ENCODE measurements at regions not wholly inside any gene's neighbourhood (a gene's known extent, or its start where the extent isn't known, plus 50 kb on each side); places are given as distances from the start of the nearest gene placed in this dataset.

- Histone ChIP-seq H3K36me3 (ENCODE audit: control insufficient read depth in 2 of 2, insufficient read depth in 1 of 2, low read length in 2 of 2) (no peaks in the 10 kb centered on the region), H3K9me3 (ENCODE audit: control insufficient read depth, insufficient read depth, low read depth, low read length) (no peaks in the 10 kb centered on the region), H3K27ac (ENCODE audit: extremely low read depth, low read depth, low read length) (no peak overlapping the region), H3K4me3 (ENCODE audit: low read depth, low read length) (no peak overlapping the region), H3K4me1 (ENCODE audit: control insufficient read depth, insufficient read depth, low read length) (no peaks in the 10 kb centered on the region)
- ChIA-PET POLR2A (no interaction called here), CTCF (no interaction called here)
- TF ChIP-seq ZBTB49 (tag by site-specific recombination; IDR thresholded peaks at IDR 0.05; ENCODE audit: low read depth) (no peak), PBX3 (CRISPR knock-in tag; IDR thresholded peaks at IDR 0.05) (no peak), ZNF366 (tag by site-specific recombination; conservative IDR thresholded peaks at IDR 0.05) (no peak), ZNF112 (tag by site-specific recombination; IDR thresholded peaks at IDR 0.05) (no peak), ZNF350 (tag by site-specific recombination; IDR thresholded peaks at IDR 0.05) (no peak), HOXD13 (CRISPR knock-in tag; IDR thresholded peaks at IDR 0.05; ENCODE audit: borderline replicate concordance) (no peak), ZNF404 (tag by site-specific recombination; IDR thresholded peaks at IDR 0.05) (no peak), ZNF19 (tag by site-specific recombination; IDR thresholded peaks at IDR 0.05; ENCODE audit: low read depth) (no peak), MZF1 (tag by site-specific recombination; IDR thresholded peaks at IDR 0.05; ENCODE audit: borderline replicate concordance) (no peak), WT1 (tag by site-specific recombination; IDR thresholded peaks at IDR 0.05) (no peak), ZNF37A (tag by site-specific recombination; IDR thresholded peaks at IDR 0.05) (no peak), PATZ1 (tag by site-specific recombination; IDR thresholded peaks at IDR 0.05) (no peak), ZFP37 (tag by site-specific recombination; IDR thresholded peaks at IDR 0.05) (no peak), ZNF423 (tag by site-specific recombination; IDR thresholded peaks at IDR 0.05) (no peak), ZBTB8A (tag by site-specific recombination; IDR thresholded peaks at IDR 0.05) (no peak)
- TF ChIP-seq, protein P1, sequence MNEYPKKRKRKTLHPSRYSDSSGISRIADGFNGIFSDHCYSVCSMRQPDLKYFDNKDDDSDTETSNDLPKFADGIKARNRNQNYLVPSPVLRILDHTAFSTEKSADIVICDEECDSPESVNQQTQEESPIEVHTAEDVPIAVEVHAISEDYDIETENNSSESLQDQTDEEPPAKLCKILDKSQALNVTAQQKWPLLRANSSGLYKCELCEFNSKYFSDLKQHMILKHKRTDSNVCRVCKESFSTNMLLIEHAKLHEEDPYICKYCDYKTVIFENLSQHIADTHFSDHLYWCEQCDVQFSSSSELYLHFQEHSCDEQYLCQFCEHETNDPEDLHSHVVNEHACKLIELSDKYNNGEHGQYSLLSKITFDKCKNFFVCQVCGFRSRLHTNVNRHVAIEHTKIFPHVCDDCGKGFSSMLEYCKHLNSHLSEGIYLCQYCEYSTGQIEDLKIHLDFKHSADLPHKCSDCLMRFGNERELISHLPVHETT (tag by site-specific recombination; IDR thresholded peaks at IDR 0.05), result no peak
These were observed 631.7 kb downstream of the TFAP2B start for GRCh38 chr6:51450248-51450957.

GRCh38 chr6:51450958-51451357, 632.3 kb downstream of the TFAP2B start:
- ChIA-PET CTCF (no interaction called here), POLR2A (no interaction called here)
- Histone ChIP-seq H3K36me3 (ENCODE audit: control insufficient read depth in 2 of 2, insufficient read depth in 1 of 2, low read length in 2 of 2) (no peaks in the 10 kb centered on the region), H3K27ac (ENCODE audit: extremely low read depth, low read depth, low read length) (no peak overlapping the region), H3K9me3 (ENCODE audit: control insufficient read depth, insufficient read depth, low read depth, low read length) (no peaks in the 10 kb centered on the region), H3K4me3 (ENCODE audit: low read depth, low read length) (no peak overlapping the region), H3K4me1 (ENCODE audit: control insufficient read depth, insufficient read depth, low read length) (no peaks in the 10 kb centered on the region)
- TF ChIP-seq ZNF350 (tag by site-specific recombination; IDR thresholded peaks at IDR 0.05) (no peak), OVOL3 (tag by site-specific recombination; IDR thresholded peaks at IDR 0.05) (no peak), ZNF658 (tag by site-specific recombination; IDR thresholded peaks at IDR 0.05) (no peak), ZNF654 (tag by site-specific recombination; IDR thresholded peaks at IDR 0.05; ENCODE audit: low read depth) (no peak), ZBTB17 (tag by site-specific recombination; IDR thresholded peaks at IDR 0.05) (no peak), ZSCAN30 (tag by site-specific recombination; IDR thresholded peaks at IDR 0.05) (no peak), ZBTB1 (tag by site-specific recombination; IDR thresholded peaks at IDR 0.05) (no peak), TCF7L2 (IDR thresholded peaks at IDR 0.05; ENCODE audit: borderline replicate concordance, low read depth, low read length) (no peak)
- TF ChIP-seq, protein P2, sequence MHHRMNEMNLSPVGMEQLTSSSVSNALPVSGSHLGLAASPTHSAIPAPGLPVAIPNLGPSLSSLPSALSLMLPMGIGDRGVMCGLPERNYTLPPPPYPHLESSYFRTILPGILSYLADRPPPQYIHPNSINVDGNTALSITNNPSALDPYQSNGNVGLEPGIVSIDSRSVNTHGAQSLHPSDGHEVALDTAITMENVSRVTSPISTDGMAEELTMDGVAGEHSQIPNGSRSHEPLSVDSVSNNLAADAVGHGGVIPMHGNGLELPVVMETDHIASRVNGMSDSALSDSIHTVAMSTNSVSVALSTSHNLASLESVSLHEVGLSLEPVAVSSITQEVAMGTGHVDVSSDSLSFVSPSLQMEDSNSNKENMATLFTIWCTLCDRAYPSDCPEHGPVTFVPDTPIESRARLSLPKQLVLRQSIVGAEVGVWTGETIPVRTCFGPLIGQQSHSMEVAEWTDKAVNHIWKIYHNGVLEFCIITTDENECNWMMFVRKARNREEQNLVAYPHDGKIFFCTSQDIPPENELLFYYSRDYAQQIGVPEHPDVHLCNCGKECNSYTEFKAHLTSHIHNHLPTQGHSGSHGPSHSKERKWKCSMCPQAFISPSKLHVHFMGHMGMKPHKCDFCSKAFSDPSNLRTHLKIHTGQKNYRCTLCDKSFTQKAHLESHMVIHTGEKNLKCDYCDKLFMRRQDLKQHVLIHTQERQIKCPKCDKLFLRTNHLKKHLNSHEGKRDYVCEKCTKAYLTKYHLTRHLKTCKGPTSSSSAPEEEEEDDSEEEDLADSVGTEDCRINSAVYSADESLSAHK (tag by site-specific recombination; IDR thresholded peaks at IDR 0.05), result no peak
- TF ChIP-seq, protein P3, sequence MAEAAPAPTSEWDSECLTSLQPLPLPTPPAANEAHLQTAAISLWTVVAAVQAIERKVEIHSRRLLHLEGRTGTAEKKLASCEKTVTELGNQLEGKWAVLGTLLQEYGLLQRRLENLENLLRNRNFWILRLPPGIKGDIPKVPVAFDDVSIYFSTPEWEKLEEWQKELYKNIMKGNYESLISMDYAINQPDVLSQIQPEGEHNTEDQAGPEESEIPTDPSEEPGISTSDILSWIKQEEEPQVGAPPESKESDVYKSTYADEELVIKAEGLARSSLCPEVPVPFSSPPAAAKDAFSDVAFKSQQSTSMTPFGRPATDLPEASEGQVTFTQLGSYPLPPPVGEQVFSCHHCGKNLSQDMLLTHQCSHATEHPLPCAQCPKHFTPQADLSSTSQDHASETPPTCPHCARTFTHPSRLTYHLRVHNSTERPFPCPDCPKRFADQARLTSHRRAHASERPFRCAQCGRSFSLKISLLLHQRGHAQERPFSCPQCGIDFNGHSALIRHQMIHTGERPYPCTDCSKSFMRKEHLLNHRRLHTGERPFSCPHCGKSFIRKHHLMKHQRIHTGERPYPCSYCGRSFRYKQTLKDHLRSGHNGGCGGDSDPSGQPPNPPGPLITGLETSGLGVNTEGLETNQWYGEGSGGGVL (tag by site-specific recombination; IDR thresholded peaks at IDR 0.05), result no peak

Data from HEK293 (cell line).